ENCODE measurements at regions not wholly inside any gene's neighbourhood (a gene's known extent, or its start where the extent isn't known, plus 50 kb on each side); places are given as distances from the start of the nearest gene placed in this dataset.

DNA sequence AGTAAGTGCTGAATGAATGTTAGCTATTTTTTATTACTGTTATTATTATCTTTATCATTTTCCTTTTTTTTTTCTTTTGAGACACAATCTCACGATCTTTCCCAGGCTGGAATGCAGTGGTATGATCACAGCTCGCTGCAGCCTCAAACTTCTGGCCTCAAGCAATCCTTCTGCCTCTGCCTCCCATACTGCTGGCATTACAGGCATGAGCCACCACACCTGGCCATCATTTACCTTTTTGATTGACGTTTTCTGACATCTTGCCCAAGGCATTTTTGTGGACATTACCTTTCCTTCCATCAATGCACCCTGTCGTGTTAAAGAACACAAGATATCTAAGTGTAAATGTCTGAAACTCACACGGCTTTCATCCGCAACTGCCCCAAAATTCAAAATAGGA lies 138.2 kb downstream of the GAS1 start:
- TF ChIP-seq CTCF (conservative IDR thresholded peaks at IDR 0.05): no peak
- TF ChIP-seq EZH2 (IDR thresholded peaks at IDR 0.05; ENCODE audit: low read depth): no peak

Data from PC-9 (cell line).